HG03139 (cell line): ENCODE measurements at regions not wholly inside any gene's neighbourhood (a gene's known extent, or its start where the extent isn't known, plus 50 kb on each side); places are given as distances from the start of the nearest gene placed in this dataset.

Experiments
- ATAC-seq: cut with Tn5 transposase; IDR thresholded peaks from one replicate; pipeline ENCODE4 v1.9.1; 2021; ENCODE audit not compliant: unreplicated experiment

- no peak for ATAC-seq
These were observed 317.6 kb upstream of the CNKSR2 start for GRCh38 chrX:21056622-21057021.

- no peak for ATAC-seq
These were observed 327.2 kb upstream of the CNKSR2 start for GRCh38 chrX:21047034-21047455.

GRCh38 chrX:21014326-21014725, 359.9 kb upstream of the CNKSR2 start:
- ATAC-seq = no peak

GRCh38 chrX:21004835-21005234, 369.4 kb upstream of the CNKSR2 start:
- no peak for ATAC-seq

GRCh38 chrX:20995829-20996228, 378.4 kb upstream of the CNKSR2 start:
- ATAC-seq = no peak

- no peak for ATAC-seq
These were observed 384.9 kb upstream of the CNKSR2 start for GRCh38 chrX:20989361-20989760.

- ATAC-seq = no peak
These were observed 385.4 kb upstream of the CNKSR2 start for GRCh38 chrX:20988804-20989203.

GRCh38 chrX:20988118-20988517, 386.1 kb upstream of the CNKSR2 start:
- no peak for ATAC-seq

- no peak for ATAC-seq
These were observed 393.8 kb upstream of the CNKSR2 start for GRCh38 chrX:20980426-20980825.

- no peak for ATAC-seq
These were observed 399.9 kb upstream of the CNKSR2 start for GRCh38 chrX:20974326-20974725.

GRCh38 chrX:20973038-20973437, 401.2 kb upstream of the CNKSR2 start:
- ATAC-seq = no peak

GRCh38 chrX:20971250-20971649, 403.0 kb upstream of the CNKSR2 start:
- ATAC-seq = no peak

- no peak for ATAC-seq
These were observed 404.7 kb upstream of the CNKSR2 start for GRCh38 chrX:20969565-20969964.

- ATAC-seq = no peak
These were observed 405.2 kb upstream of the CNKSR2 start for GRCh38 chrX:20968996-20969395.

- ATAC-seq = no peak
These were observed 406.5 kb upstream of the CNKSR2 start for GRCh38 chrX:20967725-20968124.

- ATAC-seq = no peak
These were observed 408.8 kb upstream of the CNKSR2 start for GRCh38 chrX:20965270-20966044.

- no peak for ATAC-seq
These were observed 420.2 kb upstream of the CNKSR2 start for GRCh38 chrX:20954014-20954413.

GRCh38 chrX:20952180-20952579, 422.0 kb upstream of the CNKSR2 start:
- no peak for ATAC-seq

- ATAC-seq = no peak
These were observed 423.0 kb upstream of the CNKSR2 start for GRCh38 chrX:20951016-20951810.

- ATAC-seq = no peak
These were observed 426.8 kb upstream of the CNKSR2 start for GRCh38 chrX:20947411-20947912.

GRCh38 chrX:20913760-20914159, 460.5 kb upstream of the CNKSR2 start:
- ATAC-seq = no peak

GRCh38 chrX:20906571-20906970, 467.6 kb upstream of the CNKSR2 start:
- no peak for ATAC-seq
